Chondrocyte (in vitro differentiated cells): ENCODE measurements at regions not wholly inside any gene's neighbourhood (a gene's known extent, or its start where the extent isn't known, plus 50 kb on each side); places are given as distances from the start of the nearest gene placed in this dataset.

Source experiments
- DNase-seq: peaks from one replicate; pipeline ENCODE4 v3.0.0; 2021; ENCODE audit warnings: mixed read lengths, low spot score
- H3K27ac Mint-ChIP-seq: one replicate; pipeline ENCODE4 v1.8.0; 2021; ENCODE audit warnings: mild to moderate bottlenecking, moderate library complexity, mixed read lengths; ENCODE audit not compliant: unreplicated experiment
- H3K27me3 Mint-ChIP-seq: 2 replicates; pipeline ENCODE4 v1.8.0; 2021; ENCODE audit warnings: low read depth, mixed read lengths
- H3K36me3 Mint-ChIP-seq: 2 replicates; pipeline ENCODE4 v1.8.0; 2021; ENCODE audit warnings: low read depth, mixed read lengths
- H3K4me1 Mint-ChIP-seq: 2 replicates; pipeline ENCODE4 v1.8.0; 2021; ENCODE audit warnings: low read depth, mild to moderate bottlenecking, mixed read lengths
- H3K4me3 Mint-ChIP-seq: one replicate; pipeline ENCODE4 v1.8.0; 2021; ENCODE audit warnings: mild to moderate bottlenecking, moderate library complexity, mixed read lengths; ENCODE audit not compliant: unreplicated experiment
- H3K9me3 Mint-ChIP-seq: 2 replicates; pipeline ENCODE4 v1.8.0; 2021; ENCODE audit warnings: low read depth, mixed read lengths
- TF ChIP-seq, protein P1 (sequence below): fragments of 200-600 bp; sonication (generic); IDR thresholded peaks from 2 replicates; pipeline ENCODE4 v1.5.0; 2021; ENCODE audit warnings: antibody characterized with exemption, mild to moderate bottlenecking, moderate library complexity

DNA sequence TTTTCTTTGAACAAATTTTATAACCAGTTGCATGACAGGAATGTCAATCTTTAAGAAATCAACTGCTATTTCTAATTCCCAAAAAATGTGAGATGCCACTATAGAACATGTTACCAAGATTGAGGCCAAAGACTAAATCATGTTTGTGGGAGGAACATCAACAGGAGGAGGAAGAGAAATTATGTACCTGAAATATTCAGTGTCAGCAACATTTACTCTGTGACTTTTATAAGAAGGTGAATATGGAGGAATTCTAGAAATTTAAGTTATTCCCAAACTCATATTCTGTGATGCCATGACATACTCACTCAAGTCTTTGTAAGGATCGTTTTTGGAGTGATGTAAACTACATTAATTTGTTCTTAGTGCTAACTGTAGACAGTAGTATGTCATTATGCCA, 408.4 kb downstream of the SH2D4B start:
- peaks cover 4% of the 10 kb centered on the region for H3K27me3 Mint-ChIP-seq
- no peak overlapping the region for H3K4me3 Mint-ChIP-seq
- H3K4me1 Mint-ChIP-seq: no peaks in the 10 kb centered on the region

DNA sequence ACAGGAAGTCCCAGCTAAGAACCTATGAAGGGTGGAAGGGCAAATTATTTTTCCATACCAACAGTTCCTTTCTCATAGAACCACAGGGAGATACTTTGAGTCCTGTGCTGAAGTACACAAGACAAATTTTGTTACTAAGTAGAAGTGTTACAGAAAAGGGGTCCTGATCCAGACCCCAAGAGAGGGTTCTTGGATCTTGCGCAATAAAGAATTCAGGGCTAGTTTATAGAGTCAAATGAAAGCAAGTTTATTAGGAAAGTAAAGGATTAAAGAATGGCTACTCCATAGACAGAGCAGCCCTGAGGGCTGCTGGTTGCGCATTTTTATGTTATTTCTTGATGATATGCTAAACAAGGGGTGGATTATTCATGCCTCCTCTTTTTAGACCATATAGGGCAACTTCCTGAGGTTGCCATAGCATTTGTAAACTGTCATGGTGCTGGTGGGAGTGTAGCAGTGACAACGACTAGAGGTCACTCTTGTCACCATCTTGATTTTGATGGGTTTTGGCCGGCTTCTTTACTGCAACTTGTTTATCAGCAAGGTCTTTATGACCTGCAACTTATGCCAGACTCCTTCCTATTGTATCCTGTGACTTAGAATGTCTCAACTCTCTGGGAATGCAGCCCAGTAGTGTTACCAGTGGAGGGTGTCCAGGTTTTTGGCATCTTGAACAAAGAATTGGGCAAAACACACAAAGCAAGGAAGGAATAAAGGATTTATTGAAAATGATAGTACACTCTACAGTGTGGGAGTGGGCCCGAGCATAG, 409.4 kb downstream of the SH2D4B start:
- DNase-seq: no peak
- Mint-ChIP-seq H3K27me3 (peaks cover 4% of the 10 kb centered on the region), H3K9me3 (peaks cover 4% of the 10 kb centered on the region), H3K4me1 (no peaks in the 10 kb centered on the region), H3K27ac (no peak overlapping the region), H3K36me3 (no peaks in the 10 kb centered on the region), H3K4me3 (no peak overlapping the region)
- TF ChIP-seq, protein P1, sequence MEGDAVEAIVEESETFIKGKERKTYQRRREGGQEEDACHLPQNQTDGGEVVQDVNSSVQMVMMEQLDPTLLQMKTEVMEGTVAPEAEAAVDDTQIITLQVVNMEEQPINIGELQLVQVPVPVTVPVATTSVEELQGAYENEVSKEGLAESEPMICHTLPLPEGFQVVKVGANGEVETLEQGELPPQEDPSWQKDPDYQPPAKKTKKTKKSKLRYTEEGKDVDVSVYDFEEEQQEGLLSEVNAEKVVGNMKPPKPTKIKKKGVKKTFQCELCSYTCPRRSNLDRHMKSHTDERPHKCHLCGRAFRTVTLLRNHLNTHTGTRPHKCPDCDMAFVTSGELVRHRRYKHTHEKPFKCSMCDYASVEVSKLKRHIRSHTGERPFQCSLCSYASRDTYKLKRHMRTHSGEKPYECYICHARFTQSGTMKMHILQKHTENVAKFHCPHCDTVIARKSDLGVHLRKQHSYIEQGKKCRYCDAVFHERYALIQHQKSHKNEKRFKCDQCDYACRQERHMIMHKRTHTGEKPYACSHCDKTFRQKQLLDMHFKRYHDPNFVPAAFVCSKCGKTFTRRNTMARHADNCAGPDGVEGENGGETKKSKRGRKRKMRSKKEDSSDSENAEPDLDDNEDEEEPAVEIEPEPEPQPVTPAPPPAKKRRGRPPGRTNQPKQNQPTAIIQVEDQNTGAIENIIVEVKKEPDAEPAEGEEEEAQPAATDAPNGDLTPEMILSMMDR: no peak

More for the DNA sequence above, 408.4 kb downstream of the SH2D4B start:
- H3K9me3 Mint-ChIP-seq: peaks cover 3% of the 10 kb centered on the region
- TF ChIP-seq, protein P1: no peak
- no peak overlapping the region for H3K27ac Mint-ChIP-seq
- H3K36me3 Mint-ChIP-seq: no peaks in the 10 kb centered on the region
- no peak for DNase-seq

GRCh38 chr10:80949785-80950184, 412.1 kb downstream of the SH2D4B start:
- no peaks in the 10 kb centered on the region for H3K36me3 Mint-ChIP-seq
- TF ChIP-seq, protein P1: no peak
- peaks cover 2% of the 10 kb centered on the region for H3K27me3 Mint-ChIP-seq
- no peak overlapping the region for H3K27ac Mint-ChIP-seq
- no peaks in the 10 kb centered on the region for H3K4me1 Mint-ChIP-seq
- no peak overlapping the region for H3K4me3 Mint-ChIP-seq
- H3K9me3 Mint-ChIP-seq: peaks cover 6% of the 10 kb centered on the region
- DNase-seq: no peak

- no peaks in the 10 kb centered on the region for H3K36me3 Mint-ChIP-seq
- H3K27me3 Mint-ChIP-seq: peaks cover 2% of the 10 kb centered on the region
These were observed 414.7 kb downstream of the SH2D4B start for GRCh38 chr10:80952436-80952835.

DNA sequence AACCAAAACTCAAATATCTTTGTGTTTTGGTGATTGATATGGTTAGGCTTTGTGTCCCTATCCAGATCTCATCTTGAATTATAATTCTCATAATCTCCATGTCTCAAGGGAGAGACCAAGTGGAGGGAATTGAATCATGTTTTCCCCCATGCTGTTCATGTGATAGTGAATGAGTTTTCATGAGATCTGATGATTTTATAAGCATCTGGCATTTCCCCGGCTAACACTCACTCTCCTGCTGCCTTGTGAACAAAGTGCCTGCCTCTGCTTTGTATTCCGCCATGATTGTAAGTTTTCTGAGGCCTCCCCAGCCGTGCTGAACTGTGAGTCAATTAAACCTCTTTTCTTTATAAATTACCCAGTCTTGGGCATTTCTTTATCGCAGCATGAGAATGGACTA, 419.5 kb downstream of the SH2D4B start:
- no peak overlapping the region for H3K27ac Mint-ChIP-seq
- H3K27me3 Mint-ChIP-seq: peaks cover 2% of the 10 kb centered on the region
- no peaks in the 10 kb centered on the region for H3K36me3 Mint-ChIP-seq
- H3K9me3 Mint-ChIP-seq: peaks cover 2% of the 10 kb centered on the region
- no peak for DNase-seq
- no peaks in the 10 kb centered on the region for H3K4me1 Mint-ChIP-seq
- H3K4me3 Mint-ChIP-seq: no peak overlapping the region
- TF ChIP-seq, protein P1: no peak

More at GRCh38 chr10:80952436-80952835, 414.7 kb downstream of the SH2D4B start:
- Mint-ChIP-seq H3K4me3 (no peak overlapping the region), H3K9me3 (peaks cover 6% of the 10 kb centered on the region), H3K27ac (no peak overlapping the region), H3K4me1 (no peaks in the 10 kb centered on the region)
- TF ChIP-seq, protein P1: no peak
- DNase-seq: no peak
